DND-41 (cell line): ENCODE measurements at regions not wholly inside any gene's neighbourhood (a gene's known extent, or its start where the extent isn't known, plus 50 kb on each side); places are given as distances from the start of the nearest gene placed in this dataset.

ENCODE experiments used
- ATAC-seq: fragments of 200-7000 bp; cut with Tn5 transposase; 3 replicates; pipeline ENCODE4 v1.9.1; 2021; ENCODE audit warnings: low read depth; ENCODE audit not compliant: insufficient read depth
- DNase-seq: peaks from one replicate; pipeline ENCODE4 v3.0.0-alpha.2; 2020
- H2AFZ ChIP-seq: 2 replicates; pipeline ENCODE4 v1.6.0; 2012; ENCODE audit warnings: low read depth, low read length
- H3K27ac ChIP-seq: 2 replicates; pipeline ENCODE4 v1.5.1; 2012; ENCODE audit warnings: low read length, inconsistent platforms
- H3K27me3 ChIP-seq: fragments of 200-600 bp; sonication (generic); 2 replicates; pipeline ENCODE4 v1.6.0; 2012; ENCODE audit warnings: low read length, mild to moderate bottlenecking, inconsistent platforms; ENCODE audit not compliant: insufficient read depth, poor library complexity
- H3K36me3 ChIP-seq: 2 replicates; pipeline ENCODE4 v1.5.1; 2012; ENCODE audit warnings: low read length, inconsistent platforms; ENCODE audit not compliant: insufficient read depth
- H3K4me1 ChIP-seq: 2 replicates; pipeline ENCODE4 v1.5.1; 2012; ENCODE audit warnings: mild to moderate bottlenecking, low read length; ENCODE audit not compliant: insufficient read depth
- H3K4me2 ChIP-seq: 2 replicates; pipeline ENCODE4 v1.6.0; 2012; ENCODE audit warnings: mild to moderate bottlenecking, moderate library complexity, low read length, inconsistent platforms; ENCODE audit not compliant: insufficient read depth
- H3K4me3 ChIP-seq, 2 experiments: fragments of 200-600 bp in 1 of 2; shearing (Covaris generic) in 1 of 2; 2 replicates each; pipeline ENCODE4 v1.5.1; 2012 to 2016; ENCODE audit warnings: inconsistent platforms in 2 of 2, low read length in 2 of 2, mild to moderate bottlenecking in 2 of 2, low read depth in 1 of 2, moderate library complexity in 1 of 2
- H3K79me2 ChIP-seq: 2 replicates; pipeline ENCODE4 v1.6.0; 2012; ENCODE audit warnings: low read length, inconsistent platforms; ENCODE audit not compliant: insufficient read depth
- H3K9ac ChIP-seq: 2 replicates; pipeline ENCODE4 v1.6.0; 2012; ENCODE audit warnings: low read depth, mild to moderate bottlenecking, inconsistent platforms, low read length, moderate library complexity
- H3K9me3 ChIP-seq: 2 replicates; pipeline ENCODE4 v1.5.1; 2012; ENCODE audit warnings: low read length, moderate library complexity, mild to moderate bottlenecking, inconsistent platforms; ENCODE audit not compliant: insufficient read depth, severe bottlenecking
- H4K20me1 ChIP-seq: 2 replicates; pipeline ENCODE4 v1.6.0; 2012; ENCODE audit warnings: low read length; ENCODE audit not compliant: insufficient read depth
- CTCF ChIP-seq: IDR thresholded peaks from 2 replicates; pipeline ENCODE4 v1.5.1; 2012; ENCODE audit warnings: borderline replicate concordance, low read length, moderate library complexity, mild to moderate bottlenecking; ENCODE audit not compliant: poor library complexity, severe bottlenecking; ENCODE audit errors: extremely low read depth
- EZH2 ChIP-seq: IDR thresholded peaks from 3 replicates; pipeline ENCODE4 v1.6.1; 2012; ENCODE audit warnings: borderline replicate concordance, low read depth, mild to moderate bottlenecking, moderate library complexity, low read length, inconsistent platforms; ENCODE audit not compliant: severe bottlenecking

- no peaks in the 10 kb centered on the region for H3K9me3 ChIP-seq
- H3K27ac ChIP-seq = no peak overlapping the region
- no peak overlapping the region for H3K9ac ChIP-seq
- ATAC-seq (no peak), DNase-seq (no peak)
- H3K36me3 ChIP-seq = no peaks in the 10 kb centered on the region
- no peak overlapping the region for H3K4me3 ChIP-seq
- TF ChIP-seq CTCF (no peak), EZH2 (no peak)
- no peak overlapping the region for H3K4me2 ChIP-seq
- H2AFZ ChIP-seq = no peak overlapping the region
- H3K27me3 ChIP-seq = no peaks in the 10 kb centered on the region
- H4K20me1 ChIP-seq = no peaks in the 10 kb centered on the region
- H3K79me2 ChIP-seq = no peaks in the 10 kb centered on the region
- no peaks in the 10 kb centered on the region for H3K4me1 ChIP-seq
Measured at GRCh38 chr12:78680596-78680995, 184.0 kb upstream of the SYT1 start.

- Histone ChIP-seq H3K4me1 (no peaks in the 10 kb centered on the region), H3K9ac (no peak overlapping the region), H3K27ac (no peak overlapping the region), H3K79me2 (no peaks in the 10 kb centered on the region), H3K9me3 (no peaks in the 10 kb centered on the region), H3K36me3 (no peaks in the 10 kb centered on the region), H4K20me1 (no peaks in the 10 kb centered on the region), H3K27me3 (no peaks in the 10 kb centered on the region), H3K4me3 (no peak overlapping the region), H3K4me2 (no peak overlapping the region), H2AFZ (no peak overlapping the region)
- no peak for ATAC-seq
- no peak for DNase-seq
- TF ChIP-seq CTCF = no peak
- TF ChIP-seq EZH2 = no peak
Measured at GRCh38 chr12:78683031-78683430, 181.5 kb upstream of the SYT1 start.

GRCh38 chr12:78683626-78684025 lies 180.9 kb upstream of the SYT1 start:
- ATAC-seq (no peak), DNase-seq (no peak)
- H3K4me1 ChIP-seq = no peaks in the 10 kb centered on the region
- no peaks in the 10 kb centered on the region for H3K36me3 ChIP-seq
- H3K4me3 ChIP-seq = no peak overlapping the region
- TF ChIP-seq CTCF = no peak
- no peak for TF ChIP-seq EZH2
- H3K9ac ChIP-seq = no peak overlapping the region
- no peaks in the 10 kb centered on the region for H4K20me1 ChIP-seq
- no peak overlapping the region for H2AFZ ChIP-seq
- H3K27me3 ChIP-seq = no peaks in the 10 kb centered on the region
- no peaks in the 10 kb centered on the region for H3K9me3 ChIP-seq
- no peaks in the 10 kb centered on the region for H3K79me2 ChIP-seq
- no peak overlapping the region for H3K4me2 ChIP-seq
- H3K27ac ChIP-seq = no peak overlapping the region

GRCh38 chr12:78684419-78684818 lies 180.2 kb upstream of the SYT1 start:
- H3K36me3 ChIP-seq = no peaks in the 10 kb centered on the region
- H3K27me3 ChIP-seq = no peaks in the 10 kb centered on the region
- no peak for TF ChIP-seq CTCF
- no peak for TF ChIP-seq EZH2
- H4K20me1 ChIP-seq = no peaks in the 10 kb centered on the region
- H3K4me3 ChIP-seq = no peak overlapping the region
- no peak overlapping the region for H2AFZ ChIP-seq
- no peak for DNase-seq
- H3K27ac ChIP-seq = no peak overlapping the region
- no peak overlapping the region for H3K9ac ChIP-seq
- no peaks in the 10 kb centered on the region for H3K4me1 ChIP-seq
- no peak overlapping the region for H3K4me2 ChIP-seq
- H3K79me2 ChIP-seq = no peaks in the 10 kb centered on the region
- H3K9me3 ChIP-seq = no peaks in the 10 kb centered on the region
- no peak for ATAC-seq
